WTC11 (cell line): ENCODE measurements at regions not wholly inside any gene's neighbourhood (a gene's known extent, or its start where the extent isn't known, plus 50 kb on each side); places are given as distances from the start of the nearest gene placed in this dataset.

Experiments
- ATF2 ChIP-seq: sonication (generic); formaldehyde crosslinking; IDR thresholded peaks from 2 replicates; pipeline ENCODE4 v1.8.1; 2022; ENCODE audit warnings: low read depth, missing genetic modification reagents, borderline replicate concordance
- CTCF ChIP-seq: fragments of 200-600 bp; IDR thresholded peaks from 2 replicates; pipeline ENCODE4 v1.8.0; 2022; ENCODE audit warnings: antibody characterized with exemption
- GRHL2 ChIP-seq: fragments of 250-450 bp; sonication (Bioruptor Pico); IDR thresholded peaks from 2 replicates; pipeline ENCODE4 v1.8.0; 2022; ENCODE audit warnings: mild to moderate bottlenecking, moderate library complexity; ENCODE audit not compliant: insufficient replicate concordance, severe bottlenecking
- PREB ChIP-seq: sonication (generic); formaldehyde crosslinking; IDR thresholded peaks from 2 replicates; pipeline ENCODE4 v1.8.1; 2022; ENCODE audit warnings: mild to moderate bottlenecking, missing genetic modification reagents, moderate library complexity, borderline replicate concordance
- SP1 ChIP-seq: sonication (generic); formaldehyde crosslinking; conservative IDR thresholded peaks from 2 replicates; pipeline ENCODE4 v1.8.1; 2022; ENCODE audit warnings: missing genetic modification reagents

- no peak for TF ChIP-seq CTCF
- no peak for TF ChIP-seq SP1
- no peak for TF ChIP-seq PREB (CRISPR knock-in tag)
- TF ChIP-seq ATF2 (CRISPR knock-in tag), result no peak
- TF ChIP-seq GRHL2 (CRISPR knock-in tag), result no peak
Measured at GRCh38 chr3:79886204-79886603, 118.4 kb upstream of the ROBO1 start.
